Epithelial cell of esophagus (primary cell): ENCODE measurements at regions not wholly inside any gene's neighbourhood (a gene's known extent, or its start where the extent isn't known, plus 50 kb on each side); places are given as distances from the start of the nearest gene placed in this dataset.

ENCODE experiments used
- DNase-seq: peaks from one replicate; pipeline ENCODE4 v3.0.0; 2010; ENCODE audit warnings: low read depth
- H3K4me3 ChIP-seq: 2 replicates; pipeline ENCODE4 v1.5.1; 2011; ENCODE audit warnings: mild to moderate bottlenecking, low read length, control low read depth
- TF ChIP-seq, protein P1 (sequence below): IDR thresholded peaks from 2 replicates; pipeline ENCODE4 v1.5.1; 2011; ENCODE audit warnings: low read depth, mild to moderate bottlenecking, low read length, control low read depth, inconsistent platforms; ENCODE audit not compliant: insufficient read depth; ENCODE audit errors: missing control alignments

DNA sequence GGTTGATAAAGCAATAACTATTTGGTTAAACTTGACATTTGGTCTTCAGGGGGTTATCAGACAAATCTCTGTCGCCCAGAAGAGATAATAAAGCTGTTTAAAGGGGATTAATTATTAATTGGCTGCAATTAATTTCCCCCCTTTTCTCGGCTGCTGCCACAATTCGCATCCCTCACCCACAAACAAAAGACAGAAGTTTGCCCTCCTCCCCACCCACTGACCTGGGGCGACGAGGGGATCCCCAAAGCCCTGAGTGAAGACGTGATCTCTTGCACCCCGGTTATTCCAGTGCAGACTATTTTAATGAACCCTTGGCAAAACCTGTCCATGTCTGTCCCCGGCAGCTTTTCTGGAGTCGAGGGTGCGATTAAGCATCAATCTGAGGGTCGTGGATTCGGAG is 55.7 kb upstream of the TMEM33 start:
- no peak overlapping the region for H3K4me3 ChIP-seq
- TF ChIP-seq, protein P1, sequence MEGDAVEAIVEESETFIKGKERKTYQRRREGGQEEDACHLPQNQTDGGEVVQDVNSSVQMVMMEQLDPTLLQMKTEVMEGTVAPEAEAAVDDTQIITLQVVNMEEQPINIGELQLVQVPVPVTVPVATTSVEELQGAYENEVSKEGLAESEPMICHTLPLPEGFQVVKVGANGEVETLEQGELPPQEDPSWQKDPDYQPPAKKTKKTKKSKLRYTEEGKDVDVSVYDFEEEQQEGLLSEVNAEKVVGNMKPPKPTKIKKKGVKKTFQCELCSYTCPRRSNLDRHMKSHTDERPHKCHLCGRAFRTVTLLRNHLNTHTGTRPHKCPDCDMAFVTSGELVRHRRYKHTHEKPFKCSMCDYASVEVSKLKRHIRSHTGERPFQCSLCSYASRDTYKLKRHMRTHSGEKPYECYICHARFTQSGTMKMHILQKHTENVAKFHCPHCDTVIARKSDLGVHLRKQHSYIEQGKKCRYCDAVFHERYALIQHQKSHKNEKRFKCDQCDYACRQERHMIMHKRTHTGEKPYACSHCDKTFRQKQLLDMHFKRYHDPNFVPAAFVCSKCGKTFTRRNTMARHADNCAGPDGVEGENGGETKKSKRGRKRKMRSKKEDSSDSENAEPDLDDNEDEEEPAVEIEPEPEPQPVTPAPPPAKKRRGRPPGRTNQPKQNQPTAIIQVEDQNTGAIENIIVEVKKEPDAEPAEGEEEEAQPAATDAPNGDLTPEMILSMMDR, result no peak
- DNase-seq, result no peak

DNA sequence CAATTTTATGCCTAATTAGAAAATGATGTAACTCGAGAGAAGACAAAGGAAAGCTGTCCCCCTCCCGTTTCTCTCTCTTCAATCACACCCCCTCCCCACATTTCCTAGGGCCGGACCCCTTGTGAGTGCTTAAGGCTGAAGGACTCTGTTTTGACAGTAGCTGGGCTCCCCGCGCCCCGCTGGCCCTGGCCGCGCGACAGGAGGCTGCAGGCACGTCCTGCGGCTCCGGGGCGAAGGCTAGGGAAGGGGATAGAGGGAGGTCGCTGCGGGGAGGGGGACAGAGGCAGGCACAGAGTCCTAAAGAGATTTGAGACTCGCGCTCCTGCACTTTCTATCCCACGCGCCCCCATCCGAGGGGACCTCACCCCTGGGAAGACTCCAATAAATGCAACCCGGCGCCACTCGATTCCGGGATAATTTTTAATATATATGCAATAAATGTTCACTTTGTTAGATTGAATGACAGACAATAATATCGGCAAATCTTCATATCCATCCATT is 56.2 kb upstream of the TMEM33 start:
- H3K4me3 ChIP-seq, result no peak overlapping the region
- TF ChIP-seq, protein P1, result no peak
- no peak for DNase-seq

DNA sequence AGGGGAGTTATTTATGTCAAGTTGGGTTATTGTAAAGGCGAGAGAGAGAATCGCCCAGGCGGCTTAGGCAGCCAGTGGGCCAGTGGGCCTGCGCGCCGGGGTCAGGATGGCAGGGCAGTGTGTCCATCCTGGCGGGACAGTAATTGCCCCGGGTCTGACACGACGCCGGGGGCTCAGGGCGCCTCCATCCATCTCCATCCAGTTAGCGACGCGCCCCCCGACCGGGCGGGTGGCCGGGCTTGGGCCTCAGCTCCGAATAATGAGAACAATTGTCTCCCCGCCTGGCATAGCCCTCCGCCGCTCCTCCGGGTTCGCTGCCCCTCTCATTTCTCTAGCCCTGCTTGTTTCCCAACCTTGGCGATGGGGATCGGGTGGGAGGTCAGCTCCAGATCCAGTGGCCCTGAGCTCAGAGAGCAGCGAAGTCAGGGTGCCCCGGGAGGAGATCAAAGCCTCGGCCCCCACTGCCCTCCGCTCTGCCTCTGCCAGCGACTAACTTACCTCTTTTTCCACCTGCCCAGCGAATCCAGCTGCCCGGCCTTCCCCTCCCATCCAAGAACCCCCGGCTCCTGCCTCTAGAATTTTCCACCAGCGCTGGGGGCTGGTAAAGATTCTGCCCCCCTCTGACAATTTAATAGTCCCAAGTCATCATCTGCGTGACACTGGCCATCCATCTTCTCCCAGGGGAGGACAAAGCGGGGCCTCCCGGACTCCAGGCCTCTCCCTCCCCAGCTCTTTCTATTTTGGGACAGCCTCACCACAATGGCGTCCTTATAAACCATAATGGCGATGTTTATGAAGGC is 56.9 kb upstream of the TMEM33 start:
- DNase-seq, result no peak
- TF ChIP-seq, protein P1, result no peak
- H3K4me3 ChIP-seq, result no peak overlapping the region

DNA sequence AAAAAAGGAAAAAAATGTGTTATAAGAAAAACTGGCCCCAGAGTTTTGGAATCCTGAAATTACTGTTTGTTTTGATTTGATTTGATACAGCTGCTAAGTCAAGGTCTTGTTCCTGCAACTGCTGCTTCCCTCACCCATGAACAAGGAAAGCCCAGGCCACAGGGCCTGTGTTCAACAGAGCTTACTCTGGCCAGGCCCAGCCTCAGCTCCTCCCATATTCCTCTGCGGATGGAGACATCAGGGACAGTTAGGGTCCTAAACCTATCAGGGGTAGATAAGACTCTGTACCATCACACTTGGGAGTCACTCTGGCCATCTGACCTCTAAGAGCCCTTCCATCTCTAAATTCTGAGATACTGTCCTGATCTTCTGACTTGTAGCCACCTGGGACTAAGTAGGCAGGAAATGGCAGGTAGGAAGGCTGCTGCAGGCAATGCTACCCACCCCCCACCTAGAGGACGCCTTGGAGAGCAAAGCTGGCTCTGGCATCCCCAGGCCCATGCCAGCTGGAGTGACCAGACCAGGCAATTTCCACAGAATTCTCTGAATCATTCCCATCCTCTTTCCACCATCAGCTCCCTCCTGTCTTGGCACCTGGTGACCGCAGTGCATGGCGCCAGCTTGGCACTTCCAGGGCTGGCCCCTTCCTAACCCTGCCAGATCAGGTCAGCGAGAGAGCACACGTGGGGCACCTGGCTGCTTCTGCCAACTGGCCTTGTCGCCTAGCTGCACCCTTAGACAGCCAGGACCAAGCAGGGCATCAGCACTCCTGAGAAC is 58.0 kb upstream of the TMEM33 start:
- DNase-seq, result no peak
- H3K4me3 ChIP-seq, result no peak overlapping the region
- TF ChIP-seq, protein P1, result no peak

DNA sequence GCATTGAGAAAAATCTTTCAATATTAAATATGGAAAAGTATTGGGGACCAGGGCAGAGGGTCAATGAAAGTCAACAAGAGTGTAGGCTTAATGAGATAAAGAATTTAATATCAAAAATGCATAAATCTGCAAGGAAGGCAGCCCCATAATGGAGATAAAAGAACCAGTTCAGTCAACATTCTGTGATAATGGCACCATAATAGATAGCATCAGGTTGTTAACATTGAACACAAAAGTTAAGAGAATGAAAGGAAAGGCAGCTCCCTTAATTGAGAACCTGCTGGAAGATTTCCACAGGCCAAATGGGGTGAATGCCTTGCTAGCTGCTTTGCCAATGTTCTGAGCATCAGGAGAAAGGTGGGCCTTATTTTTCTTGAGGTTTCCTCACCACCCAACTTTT is 60.4 kb upstream of the TMEM33 start:
- DNase-seq, result no peak
- H3K4me3 ChIP-seq, result no peak overlapping the region
- TF ChIP-seq, protein P1, result no peak

DNA sequence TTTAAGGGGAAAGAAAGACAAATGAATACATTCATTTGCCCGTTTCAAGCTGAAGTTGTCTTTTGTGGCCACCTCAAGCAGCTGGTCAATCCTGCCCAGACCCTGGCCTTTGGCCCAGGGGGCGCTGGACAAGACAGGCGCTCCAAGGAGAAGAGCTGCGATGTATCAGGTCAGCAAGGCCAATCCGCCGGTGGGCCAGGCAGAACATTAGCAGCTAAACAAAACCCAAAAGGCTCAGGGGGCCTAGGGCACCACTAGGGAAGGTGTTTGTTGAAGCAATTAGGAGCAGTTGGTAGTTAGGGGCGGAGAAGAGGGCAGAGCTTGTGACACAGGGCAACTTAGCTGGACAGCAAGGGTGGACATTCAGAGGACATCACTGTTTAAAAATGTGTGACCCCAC is 60.8 kb upstream of the TMEM33 start:
- TF ChIP-seq, protein P1, result no peak
- no peak for DNase-seq
- H3K4me3 ChIP-seq, result no peak overlapping the region
